Fibroblast of skin of right biceps (primary cell): ENCODE measurements at regions not wholly inside any gene's neighbourhood (a gene's known extent, or its start where the extent isn't known, plus 50 kb on each side); places are given as distances from the start of the nearest gene placed in this dataset.

Source experiments
- DNase-seq: peaks from one replicate; pipeline ENCODE4 v3.0.0-alpha.2; 2013

GRCh38 chr1:79396901-79397300 lies 390.4 kb upstream of the ADGRL4 start:
- DNase-seq: no peak

- DNase-seq: no peak
These were observed 382.3 kb upstream of the ADGRL4 start for GRCh38 chr1:79388694-79389361.

GRCh38 chr1:79386730-79387129 lies 380.2 kb upstream of the ADGRL4 start:
- no peak for DNase-seq

GRCh38 chr1:79380078-79380477 lies 373.5 kb upstream of the ADGRL4 start:
- DNase-seq: no peak

- peak; percentile 10 for DNase-seq
These were observed 369.6 kb upstream of the ADGRL4 start for GRCh38 chr1:79376106-79376505.

GRCh38 chr1:79375352-79375751 lies 368.8 kb upstream of the ADGRL4 start:
- DNase-seq: no peak

GRCh38 chr1:79374397-79374796 lies 367.9 kb upstream of the ADGRL4 start:
- DNase-seq: no peak

GRCh38 chr1:79373481-79374125 lies 367.1 kb upstream of the ADGRL4 start:
- peak; percentile 19 for DNase-seq

GRCh38 chr1:79371802-79372201 lies 365.3 kb upstream of the ADGRL4 start:
- DNase-seq: no peak

GRCh38 chr1:79369091-79369490 lies 362.6 kb upstream of the ADGRL4 start:
- DNase-seq: no peak

- peak; percentile 75 for DNase-seq
These were observed 358.4 kb upstream of the ADGRL4 start for GRCh38 chr1:79364896-79365295.

GRCh38 chr1:79363430-79363829 lies 356.9 kb upstream of the ADGRL4 start:
- DNase-seq: no peak

- no peak for DNase-seq
These were observed 355.9 kb upstream of the ADGRL4 start for GRCh38 chr1:79362470-79362869.

- DNase-seq: peak; percentile 62
These were observed 348.6 kb upstream of the ADGRL4 start for GRCh38 chr1:79355090-79355489.

GRCh38 chr1:79353224-79353623 lies 346.7 kb upstream of the ADGRL4 start:
- DNase-seq: peak; percentile 61

GRCh38 chr1:79326875-79327274 lies 320.3 kb upstream of the ADGRL4 start:
- DNase-seq: no peak

GRCh38 chr1:79325705-79326104 lies 319.2 kb upstream of the ADGRL4 start:
- no peak for DNase-seq

- no peak for DNase-seq
These were observed 318.6 kb upstream of the ADGRL4 start for GRCh38 chr1:79325126-79325525.

GRCh38 chr1:79323239-79324025 lies 316.9 kb upstream of the ADGRL4 start:
- peak; percentile 99 for DNase-seq

GRCh38 chr1:79322511-79323027 lies 316.0 kb upstream of the ADGRL4 start:
- DNase-seq: peak; percentile 58

- DNase-seq: no peak
These were observed 305.9 kb upstream of the ADGRL4 start for GRCh38 chr1:79312438-79312837.

GRCh38 chr1:79310609-79311008 lies 304.1 kb upstream of the ADGRL4 start:
- DNase-seq: no peak

- DNase-seq: no peak
These were observed 297.6 kb upstream of the ADGRL4 start for GRCh38 chr1:79304131-79304530.

- DNase-seq: no peak
These were observed 296.5 kb upstream of the ADGRL4 start for GRCh38 chr1:79303040-79303439.
